ENCODE measurements at regions not wholly inside any gene's neighbourhood (a gene's known extent, or its start where the extent isn't known, plus 50 kb on each side); places are given as distances from the start of the nearest gene placed in this dataset.

- TF ChIP-seq CTCF (IDR thresholded peaks at IDR 0.05 in 8 of 11, conservative IDR thresholded peaks at IDR 0.05 in 3 of 11) (no peak), POLR2A (IDR thresholded peaks at IDR 0.05) (no peak), POLR2AphosphoS5 (IDR thresholded peaks at IDR 0.05) (no peak)
Observed at GRCh38 chr7:85566095-85566794, 379.4 kb upstream of the SEMA3D start.

Data from spleen (tissue), 7 donors.